ENCODE measurements at regions not wholly inside any gene's neighbourhood (a gene's known extent, or its start where the extent isn't known, plus 50 kb on each side); places are given as distances from the start of the nearest gene placed in this dataset.

- no peak for TF ChIP-seq CTCF (IDR thresholded peaks at IDR 0.05)
- no peak for TF ChIP-seq POLR2AphosphoS5 (IDR thresholded peaks at IDR 0.05)
- no peak for TF ChIP-seq POLR2A (IDR thresholded peaks at IDR 0.05)
Observed at GRCh38 chr16:5556158-5556810, 458.7 kb upstream of the EEF2KMT start.

Data from breast epithelium (tissue), 3 donors.